Cardiac fibroblast (primary cell): ENCODE measurements at regions not wholly inside any gene's neighbourhood (a gene's known extent, or its start where the extent isn't known, plus 50 kb on each side); places are given as distances from the start of the nearest gene placed in this dataset.
A peak's percentile ranks its signal among the peaks of the same experiment; 100 is the strongest.
"Not testable (repeated sequence)": the region's sequence is repeated elsewhere in the genome, so short reads cannot be mapped to it uniquely, and the experiment has no call there.

Experiments
- DNase-seq, 2 donors: peaks; one replicate each; pipeline versions ENCODE4 v3.0.0 to v3.0.0-alpha.2; 2010; ENCODE audit warnings: low read depth in 2 of 2
- H3K4me3 ChIP-seq, 2 donors: replicated peaks in 1 of 2; 1 replicate in 1 of 2; 2 replicates in 1 of 2; pipeline ENCODE4 v1.5.1; 2011; ENCODE audit warnings: low read depth in 2 of 2, low read length in 2 of 2, mild to moderate bottlenecking in 2 of 2, moderate library complexity in 1 of 2
- TF ChIP-seq, protein P1 (sequence below): IDR thresholded peaks from one replicate; pipeline ENCODE4 v1.5.1; 2011; ENCODE audit warnings: low read depth, mild to moderate bottlenecking, low read length, inconsistent platforms

DNA sequence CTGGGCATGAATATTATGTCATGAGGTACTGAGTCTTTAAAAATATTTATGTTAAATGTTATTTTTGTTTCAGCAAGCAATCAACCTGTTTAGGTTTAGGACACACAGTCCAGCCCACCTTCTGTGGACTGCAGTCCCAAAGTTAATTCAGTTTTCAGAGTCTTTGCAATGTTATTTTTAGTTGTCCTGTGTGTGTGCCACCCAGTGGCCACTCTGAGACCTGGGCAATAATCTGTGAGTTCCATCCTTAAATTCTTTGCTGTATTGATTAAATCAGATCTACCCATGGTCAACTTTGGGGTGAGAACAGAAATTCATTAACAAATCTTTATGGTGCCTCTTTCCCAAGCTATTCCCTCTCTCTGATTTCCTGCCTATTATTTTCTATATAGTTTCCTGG lies 415.1 kb downstream of the CCSER2 start:
- H3K4me3 ChIP-seq, result no peak overlapping the region
- TF ChIP-seq, protein P1, sequence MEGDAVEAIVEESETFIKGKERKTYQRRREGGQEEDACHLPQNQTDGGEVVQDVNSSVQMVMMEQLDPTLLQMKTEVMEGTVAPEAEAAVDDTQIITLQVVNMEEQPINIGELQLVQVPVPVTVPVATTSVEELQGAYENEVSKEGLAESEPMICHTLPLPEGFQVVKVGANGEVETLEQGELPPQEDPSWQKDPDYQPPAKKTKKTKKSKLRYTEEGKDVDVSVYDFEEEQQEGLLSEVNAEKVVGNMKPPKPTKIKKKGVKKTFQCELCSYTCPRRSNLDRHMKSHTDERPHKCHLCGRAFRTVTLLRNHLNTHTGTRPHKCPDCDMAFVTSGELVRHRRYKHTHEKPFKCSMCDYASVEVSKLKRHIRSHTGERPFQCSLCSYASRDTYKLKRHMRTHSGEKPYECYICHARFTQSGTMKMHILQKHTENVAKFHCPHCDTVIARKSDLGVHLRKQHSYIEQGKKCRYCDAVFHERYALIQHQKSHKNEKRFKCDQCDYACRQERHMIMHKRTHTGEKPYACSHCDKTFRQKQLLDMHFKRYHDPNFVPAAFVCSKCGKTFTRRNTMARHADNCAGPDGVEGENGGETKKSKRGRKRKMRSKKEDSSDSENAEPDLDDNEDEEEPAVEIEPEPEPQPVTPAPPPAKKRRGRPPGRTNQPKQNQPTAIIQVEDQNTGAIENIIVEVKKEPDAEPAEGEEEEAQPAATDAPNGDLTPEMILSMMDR, result peak; percentile 12
- DNase-seq, result peak; percentile 0 to 6

DNA sequence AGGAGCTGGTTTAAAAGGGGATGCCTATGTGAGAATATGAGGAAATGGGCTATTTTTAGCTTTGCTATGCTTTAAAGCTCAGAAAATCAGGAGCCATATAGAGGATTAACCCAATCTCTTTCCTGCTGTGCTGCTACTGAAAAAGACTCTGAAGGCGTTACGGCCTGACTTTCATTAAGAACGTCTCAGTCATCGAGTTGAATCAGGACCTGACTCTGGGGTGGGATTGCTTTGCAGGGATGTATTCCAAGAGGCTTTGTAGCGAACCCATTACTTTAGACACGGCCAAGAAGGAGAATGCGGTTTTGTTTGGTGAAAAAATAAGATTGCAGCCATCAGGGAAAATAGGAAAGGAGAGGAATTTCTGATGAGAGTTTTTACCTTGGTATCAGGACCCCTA lies 426.9 kb downstream of the CCSER2 start:
- TF ChIP-seq, protein P1, result no peak
- DNase-seq, result no peak

DNA sequence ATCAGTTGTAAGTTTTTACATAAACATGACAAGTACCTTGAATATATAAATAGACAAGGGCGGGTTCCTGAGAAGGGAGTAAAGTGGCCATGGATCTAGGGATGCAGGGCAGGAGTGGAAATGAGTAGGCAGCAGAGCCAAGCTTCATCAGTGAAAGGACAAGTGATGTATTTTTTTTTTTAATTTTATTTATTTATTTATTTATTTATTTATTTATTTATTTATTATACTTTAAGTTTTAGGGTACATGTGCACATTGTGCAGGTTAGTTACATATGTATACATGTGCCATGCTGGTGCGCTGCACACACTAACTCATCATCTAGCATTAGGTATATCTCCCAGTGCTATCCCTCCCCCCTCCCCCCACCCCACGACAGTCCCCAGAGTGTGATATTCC lies 428.3 kb downstream of the CCSER2 start:
- H3K4me3 ChIP-seq, DNase-seq: not testable (repeated sequence)

More for the DNA sequence above, 426.9 kb downstream of the CCSER2 start:
- H3K4me3 ChIP-seq, result no peak overlapping the region

DNA sequence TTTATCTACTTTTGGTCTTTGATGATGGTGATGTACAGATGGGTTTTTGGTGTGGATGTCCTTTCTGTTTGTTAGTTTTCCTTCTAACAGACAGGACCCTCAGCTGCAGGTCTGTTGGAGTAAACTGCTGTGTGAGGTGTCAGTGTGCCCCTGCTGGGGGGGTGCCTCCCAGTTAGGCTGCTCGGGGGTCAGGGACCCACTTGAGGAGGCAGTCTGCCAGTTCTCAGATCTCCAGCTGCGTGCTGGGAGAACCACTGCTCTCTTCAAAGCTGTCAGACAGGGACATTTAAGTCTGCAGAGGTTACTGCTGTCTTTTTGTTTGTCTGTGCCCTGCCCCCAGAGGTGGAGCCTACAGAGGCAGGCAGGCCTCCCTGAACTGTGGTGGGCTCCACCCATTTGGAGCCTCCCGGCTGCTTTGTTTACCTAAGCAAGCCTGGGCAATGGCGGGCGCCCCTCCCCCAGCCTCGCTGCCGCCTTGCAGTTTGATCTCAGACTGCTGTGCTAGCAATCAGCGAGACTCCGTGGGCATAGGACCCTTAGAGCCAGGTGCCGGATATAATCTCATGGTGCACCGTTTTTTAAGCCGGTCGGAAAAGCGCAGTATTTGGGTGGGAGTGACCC lies 433.7 kb downstream of the CCSER2 start:
- H3K4me3 ChIP-seq, DNase-seq: not testable (repeated sequence)

DNA sequence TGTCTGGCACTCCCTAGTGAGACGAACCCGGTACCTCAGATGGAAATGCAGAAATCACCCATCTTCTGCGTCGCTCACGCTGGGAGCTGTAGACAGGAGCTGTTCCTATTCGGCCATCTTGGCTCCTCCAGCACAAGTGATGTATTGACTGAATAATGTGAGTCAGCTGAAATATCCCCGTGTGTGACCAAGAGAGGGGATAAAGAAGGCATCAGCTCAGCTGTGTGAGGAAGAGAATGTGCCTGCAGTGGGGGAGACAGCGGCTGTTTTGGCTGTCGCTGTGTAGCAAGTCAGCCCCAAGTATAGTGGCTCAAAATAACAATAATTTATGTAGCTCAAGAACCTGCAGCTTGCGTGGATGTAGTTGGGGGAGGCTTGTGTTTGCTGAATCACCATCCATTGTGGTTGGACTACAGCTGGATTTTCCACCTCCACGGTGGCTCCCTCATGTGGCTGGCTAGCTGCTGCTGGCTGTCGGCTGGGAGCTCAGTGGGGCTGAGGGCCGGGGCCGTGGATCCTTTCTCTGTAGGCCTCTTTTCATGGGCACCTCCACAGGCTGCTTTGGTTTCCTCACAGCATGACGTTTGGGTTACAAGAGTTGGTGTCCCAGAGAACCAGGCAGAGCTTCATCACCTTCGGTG lies 434.5 kb downstream of the CCSER2 start:
- H3K4me3 ChIP-seq, result no peak overlapping the region
- TF ChIP-seq, protein P1, result no peak
- no peak for DNase-seq

DNA sequence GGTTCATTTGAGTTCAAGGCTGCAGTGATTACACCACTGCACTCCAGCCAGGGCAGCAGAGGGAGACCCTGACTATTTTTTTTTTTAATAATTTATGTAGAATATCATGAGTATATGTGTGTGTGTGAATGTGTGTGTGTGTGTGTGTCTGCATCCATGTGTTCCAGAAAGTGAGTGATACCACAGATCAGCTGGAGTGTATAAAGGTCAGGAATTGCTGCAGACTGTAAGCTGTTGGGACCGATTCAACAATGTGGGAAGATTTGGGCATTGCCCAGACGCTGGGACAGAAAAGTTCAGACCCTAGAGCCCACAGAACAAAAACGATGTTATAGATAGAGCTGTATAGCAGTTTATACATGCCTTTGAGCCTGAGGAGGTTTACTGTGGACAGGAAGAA lies 435.6 kb downstream of the CCSER2 start:
- no peak for DNase-seq
- H3K4me3 ChIP-seq, result no peak overlapping the region
- TF ChIP-seq, protein P1, result no peak

DNA sequence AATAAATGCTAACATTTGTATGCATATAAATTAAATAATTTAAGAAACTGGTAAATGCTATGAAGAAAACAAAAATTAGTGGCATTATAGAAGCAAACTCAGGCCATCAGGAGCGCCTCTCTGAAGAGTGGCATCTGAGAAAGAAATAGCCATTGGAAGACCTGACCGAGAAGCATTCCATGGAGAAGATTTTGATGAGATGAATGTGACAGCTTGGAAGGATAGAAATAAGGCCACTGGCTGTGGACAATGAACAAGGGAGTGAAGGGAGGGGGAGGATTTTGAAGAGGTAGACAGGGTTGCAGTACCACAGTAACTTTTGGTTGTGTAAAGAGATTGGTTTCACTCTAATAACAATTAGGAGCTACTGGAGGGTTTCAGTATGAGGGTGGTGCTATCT lies 436.7 kb downstream of the CCSER2 start:
- TF ChIP-seq, protein P1, result no peak
- DNase-seq, result no peak
- no peak overlapping the region for H3K4me3 ChIP-seq

DNA sequence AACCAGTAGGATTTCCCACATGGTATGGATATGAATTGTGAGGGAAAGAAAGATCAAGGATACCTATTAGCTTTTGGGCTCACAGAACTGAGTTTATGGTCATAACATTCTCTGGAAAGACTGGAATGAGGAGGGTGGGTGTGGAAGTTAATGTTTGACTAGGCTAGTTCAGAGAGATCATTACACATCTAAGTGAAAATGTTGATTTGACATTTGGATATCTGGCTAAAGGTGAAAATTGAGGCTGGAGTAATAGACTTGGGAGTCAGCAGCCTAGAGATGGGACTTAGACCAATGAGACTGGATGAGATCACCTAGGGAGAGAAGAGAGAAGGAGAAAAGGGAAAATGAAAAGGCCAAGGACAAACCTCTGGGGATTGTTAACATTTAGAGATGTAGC lies 437.3 kb downstream of the CCSER2 start:
- no peak overlapping the region for H3K4me3 ChIP-seq
- no peak for DNase-seq
- TF ChIP-seq, protein P1, result no peak
